Hematopoietic multipotent progenitor cell (in vitro differentiated cells): ENCODE measurements at regions not wholly inside any gene's neighbourhood (a gene's known extent, or its start where the extent isn't known, plus 50 kb on each side); places are given as distances from the start of the nearest gene placed in this dataset.
"Not testable (repeated sequence)": the region's sequence is repeated elsewhere in the genome, so short reads cannot be mapped to it uniquely, and the experiment has no call there.

Source experiments
- DNase-seq, 3 donors: peaks; one replicate each; pipeline ENCODE4 v3.0.0-alpha.2; 2011 to 2015; ENCODE audit warnings: low read depth in 2 of 3, low spot score in 2 of 3

DNA sequence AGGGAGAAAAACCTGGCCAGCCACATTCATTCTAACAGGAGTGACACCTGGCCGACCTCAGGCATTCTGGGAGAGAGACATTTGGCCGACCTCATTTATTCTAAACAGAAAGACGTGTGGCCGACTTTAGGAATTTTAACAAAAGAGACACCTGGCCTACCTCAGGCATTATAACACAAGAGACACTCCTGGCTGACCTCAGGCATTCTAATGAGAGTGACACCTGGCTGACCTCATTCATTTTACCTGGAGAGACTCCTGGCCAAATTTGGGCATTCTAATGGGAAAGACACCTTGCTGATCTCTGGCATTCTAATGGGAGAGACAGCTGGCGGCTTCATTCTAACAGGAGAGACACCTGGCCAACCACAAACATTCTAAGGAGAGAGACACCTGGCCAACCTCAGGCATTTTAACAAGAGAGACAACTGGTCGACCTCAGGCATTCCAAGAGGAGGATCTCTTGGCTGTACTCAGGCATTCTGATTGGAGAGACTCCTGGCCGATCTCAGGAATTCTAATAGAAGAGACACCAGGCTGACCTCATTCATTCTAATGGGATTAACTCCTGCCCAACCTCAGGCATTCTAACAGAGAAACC lies 1353.9 kb downstream of the UQCRFS1 start:
- no peak for DNase-seq

DNA sequence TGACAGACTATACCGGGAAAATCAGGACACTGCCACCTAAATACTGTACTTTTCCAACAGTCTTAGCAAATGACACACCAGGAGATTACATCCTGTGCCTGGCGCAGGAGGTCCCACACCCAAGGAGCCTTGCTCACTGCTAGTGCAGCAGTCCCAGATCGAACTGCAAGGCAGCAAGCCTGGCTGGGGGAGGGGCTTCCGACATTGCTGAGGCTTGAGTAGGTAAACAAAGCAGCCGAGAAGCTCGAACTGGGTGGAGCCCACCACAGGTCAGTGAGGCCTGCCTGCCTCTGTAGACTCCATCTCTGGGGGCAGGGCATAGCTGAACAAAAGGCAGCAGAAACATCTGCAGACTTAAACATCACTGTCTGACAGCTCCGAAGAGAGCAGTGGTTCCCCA lies 1360.0 kb downstream of the UQCRFS1 start:
- not testable (repeated sequence) for DNase-seq

DNA sequence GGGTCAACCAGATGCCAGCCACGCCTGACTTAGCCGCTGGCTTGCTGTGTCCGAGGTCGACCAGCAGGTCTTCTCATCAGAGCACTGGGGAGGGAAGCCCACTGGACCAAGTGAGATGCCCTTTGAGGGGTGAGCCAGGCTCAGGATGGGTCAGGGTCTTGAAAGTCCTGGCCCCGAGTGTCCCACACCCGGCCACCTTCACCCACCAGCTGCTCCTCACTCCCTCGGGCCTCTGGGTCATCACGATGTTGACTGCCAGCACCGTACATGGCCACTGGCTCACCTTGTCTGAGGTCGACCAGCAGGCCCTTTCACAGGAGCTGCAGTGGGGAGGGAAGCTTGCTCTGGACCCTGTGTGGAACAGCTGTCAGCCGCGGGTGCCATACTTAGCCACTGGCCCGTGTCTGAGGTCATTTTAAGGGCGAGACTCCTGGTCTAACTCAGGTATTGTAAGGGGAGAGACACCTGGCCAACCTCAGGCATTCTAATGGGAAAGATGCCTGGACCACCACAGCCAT lies 1361.3 kb downstream of the UQCRFS1 start:
- DNase-seq = no peak

DNA sequence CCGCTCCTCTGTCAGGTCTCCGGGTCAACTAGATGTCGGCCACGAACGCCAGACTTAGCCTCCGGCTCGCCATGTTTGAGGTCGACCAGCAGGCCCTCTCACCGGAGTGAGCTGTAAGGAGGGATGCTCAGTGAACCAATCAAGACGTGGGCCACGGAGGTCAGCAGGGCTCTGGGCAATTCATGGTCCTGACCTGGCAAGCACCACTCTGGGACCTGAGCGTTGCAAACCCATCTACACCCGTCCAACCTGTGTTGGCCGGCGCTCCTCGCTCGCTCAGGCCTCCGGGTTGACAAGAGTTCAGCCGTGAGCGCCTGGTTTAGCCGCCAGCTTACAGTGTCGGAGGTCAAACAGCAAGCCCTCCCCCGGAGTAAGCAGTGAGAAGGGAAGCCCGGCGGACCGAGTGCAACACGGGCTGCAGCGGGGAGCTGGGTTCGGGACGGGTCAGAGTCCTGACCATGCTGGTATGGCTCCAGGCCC lies 1361.9 kb downstream of the UQCRFS1 start:
- DNase-seq = no peak

DNA sequence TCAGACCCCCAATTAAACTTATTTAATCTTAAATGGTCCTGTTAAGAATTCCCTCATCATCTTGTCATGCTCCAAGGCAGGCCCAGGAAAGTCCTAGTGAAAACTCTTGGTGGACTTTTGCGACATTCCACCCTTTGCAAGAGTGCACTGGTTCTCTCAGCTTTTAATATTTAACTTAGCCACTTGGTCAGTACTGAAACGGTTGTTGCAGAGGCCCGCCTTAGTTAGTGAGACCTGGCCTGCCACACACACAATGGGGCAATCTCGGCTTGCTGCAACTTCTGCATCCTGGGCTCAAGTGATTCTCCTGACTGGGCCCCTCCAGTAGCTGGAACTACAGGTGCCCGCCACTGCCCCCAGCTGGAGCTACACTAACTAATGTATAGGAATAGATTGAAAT lies 1366.0 kb downstream of the UQCRFS1 start:
- no peak for DNase-seq

DNA sequence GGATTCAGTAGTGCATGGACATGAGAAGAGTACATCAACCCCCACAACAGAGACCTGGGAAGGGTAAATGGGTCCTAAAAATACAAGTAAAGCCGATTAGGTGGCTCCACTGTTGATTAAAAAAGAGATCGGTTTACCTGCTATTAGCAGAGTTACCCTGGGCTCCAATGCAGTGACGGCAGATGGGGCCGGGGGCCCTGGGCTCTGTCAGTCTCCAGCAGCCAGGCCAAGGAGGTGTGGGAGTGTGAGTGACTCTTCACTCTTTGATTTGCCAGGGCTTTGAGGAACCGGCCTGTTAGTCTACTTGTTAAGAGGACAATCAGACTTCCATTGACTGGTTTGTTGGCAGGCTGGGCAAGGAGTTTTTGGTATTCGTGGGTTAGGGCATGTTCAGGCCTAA lies 1368.7 kb downstream of the UQCRFS1 start:
- no peak for DNase-seq

DNA sequence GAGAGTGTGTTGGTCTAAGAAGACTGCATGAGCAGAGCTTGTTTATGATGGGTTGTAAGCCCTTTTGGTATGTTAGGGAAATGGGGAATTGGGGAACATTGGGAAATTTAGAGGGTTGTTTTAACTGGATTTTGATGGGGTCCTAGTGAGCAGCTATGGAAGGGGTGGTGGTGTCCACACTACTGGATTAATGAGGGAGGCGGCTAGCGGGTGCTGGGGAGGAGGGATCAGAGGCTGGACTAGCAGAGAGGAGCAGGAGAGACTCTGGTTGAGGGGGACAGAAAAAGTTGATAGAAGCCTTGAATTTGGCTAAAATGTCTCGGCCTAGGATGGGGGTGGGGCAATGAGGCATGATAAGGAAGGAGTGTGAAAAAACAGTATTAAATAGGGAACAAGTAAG lies 1369.1 kb downstream of the UQCRFS1 start:
- no peak for DNase-seq

DNA sequence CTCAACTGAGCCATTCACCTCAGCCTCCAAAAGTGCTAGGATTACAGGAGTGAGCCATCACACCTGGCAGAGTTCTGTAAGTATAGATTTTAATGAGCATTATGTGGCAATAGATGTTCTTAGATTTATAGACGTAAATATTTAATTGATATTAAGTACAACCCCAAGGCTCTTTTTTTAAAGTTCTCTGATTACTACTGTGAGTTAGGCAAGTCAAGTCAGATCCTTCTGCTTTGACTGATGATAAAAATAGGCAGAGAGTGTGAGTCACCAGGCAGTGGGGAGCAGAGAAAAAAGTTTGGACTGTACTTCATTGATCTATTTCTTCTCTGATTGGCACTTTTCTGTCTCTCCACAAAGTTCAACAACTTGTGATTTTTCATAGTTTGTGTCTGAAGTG lies 1379.9 kb downstream of the UQCRFS1 start:
- DNase-seq = no peak

DNA sequence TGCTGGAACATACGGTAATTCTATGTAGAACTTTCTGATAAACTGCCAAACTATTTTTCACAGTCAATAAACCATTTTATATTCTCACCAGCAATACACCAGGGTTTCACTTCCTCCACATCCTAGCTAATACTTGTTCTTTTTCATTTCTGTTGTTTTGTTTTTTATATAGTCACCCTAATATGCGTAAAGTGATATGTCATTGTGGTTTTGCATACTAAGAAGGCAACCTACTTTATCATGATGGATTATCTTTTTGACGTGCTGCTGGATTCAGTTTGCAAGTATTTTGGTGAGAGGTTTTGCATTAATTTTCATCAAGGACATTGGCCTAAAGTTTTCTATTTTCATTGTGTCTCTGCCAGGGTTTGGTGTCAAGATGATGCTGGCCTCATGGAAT lies 1384.1 kb downstream of the UQCRFS1 start:
- DNase-seq = no peak

DNA sequence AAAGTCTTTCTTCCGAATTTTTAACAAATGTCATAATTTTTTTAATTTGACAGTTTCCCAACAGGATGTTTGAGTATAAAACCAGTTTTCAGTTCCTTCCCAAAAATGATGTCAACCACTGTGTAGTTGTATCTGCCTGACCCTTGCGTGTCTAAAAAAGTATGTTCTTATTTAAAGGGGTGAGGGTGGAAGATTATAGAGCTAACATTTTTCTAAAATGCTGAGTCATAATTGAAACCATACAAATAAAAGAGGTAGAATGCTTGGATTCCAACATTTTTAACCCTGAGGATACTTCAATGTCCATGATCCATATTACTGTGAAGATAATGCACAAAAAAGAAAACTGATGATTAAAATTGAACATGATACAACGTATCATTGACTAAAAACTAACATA lies 1388.8 kb downstream of the UQCRFS1 start:
- no peak for DNase-seq

DNA sequence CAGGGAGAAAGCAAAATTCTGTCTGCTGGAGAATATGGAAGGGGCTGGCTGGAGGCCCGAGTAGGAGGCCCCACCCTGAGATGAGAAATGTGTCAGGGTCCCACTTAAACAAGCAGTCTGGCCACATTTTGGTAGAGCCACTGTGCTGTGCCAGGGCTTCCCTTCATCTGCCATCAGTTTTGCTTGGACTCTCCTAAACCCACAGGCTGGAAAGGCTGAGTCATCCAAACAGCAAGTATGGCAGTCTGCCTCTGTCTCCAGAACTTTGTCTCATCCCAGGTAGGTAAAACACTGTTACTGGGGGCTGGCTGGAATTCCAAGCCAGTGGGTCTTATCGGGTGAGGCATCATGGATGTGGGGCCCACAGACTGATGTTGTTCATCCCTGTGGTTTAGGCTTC lies 1390.6 kb downstream of the UQCRFS1 start:
- DNase-seq = no peak

DNA sequence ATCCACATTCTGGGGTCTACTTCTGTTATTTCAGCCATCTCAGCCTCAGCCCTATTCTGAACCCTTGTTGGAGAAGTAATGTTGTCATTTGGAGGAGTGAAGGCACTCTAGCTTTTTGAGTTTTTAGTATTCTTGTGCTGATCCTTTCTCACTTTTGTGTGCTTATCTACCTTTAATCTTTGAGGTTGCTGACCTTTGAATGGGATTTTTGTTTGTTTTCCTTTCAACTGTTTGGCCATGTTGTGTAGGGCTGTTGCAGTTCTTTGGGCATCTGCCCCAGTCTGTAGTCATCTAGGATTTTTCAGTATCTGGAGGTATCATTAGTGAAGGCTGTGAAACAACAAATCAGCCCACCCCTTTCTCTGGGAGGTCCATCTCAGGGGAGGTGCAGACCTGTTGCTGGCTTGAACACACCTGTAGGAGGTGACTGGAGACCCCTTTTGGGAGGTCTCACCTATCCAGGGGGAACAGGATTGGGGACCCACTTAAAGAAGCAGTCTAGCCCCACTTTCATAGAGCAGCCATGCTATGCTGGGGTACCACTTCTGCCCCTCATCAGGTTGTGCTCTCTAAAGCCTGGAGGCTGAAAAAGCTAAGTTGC lies 1391.4 kb downstream of the UQCRFS1 start:
- DNase-seq = no peak

DNA sequence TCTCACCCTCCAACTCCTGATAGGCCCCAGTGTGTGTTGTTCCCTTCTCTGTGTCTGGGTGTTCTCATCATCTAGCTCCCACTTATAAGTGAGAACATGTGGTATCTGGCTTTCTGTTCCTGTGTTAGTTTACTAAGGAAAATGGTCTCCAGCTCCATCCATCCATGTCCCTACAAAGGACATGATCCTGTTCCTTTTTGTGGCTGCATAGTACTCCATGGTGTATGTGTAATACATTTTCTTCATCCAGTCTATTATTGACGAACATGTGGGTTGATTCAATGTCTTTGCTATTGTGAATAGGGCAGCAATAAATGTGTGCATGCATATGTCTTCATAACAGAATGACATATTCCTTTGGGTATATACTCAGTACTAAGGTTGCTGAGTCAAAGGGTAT lies 1397.0 kb downstream of the UQCRFS1 start:
- no peak for DNase-seq

DNA sequence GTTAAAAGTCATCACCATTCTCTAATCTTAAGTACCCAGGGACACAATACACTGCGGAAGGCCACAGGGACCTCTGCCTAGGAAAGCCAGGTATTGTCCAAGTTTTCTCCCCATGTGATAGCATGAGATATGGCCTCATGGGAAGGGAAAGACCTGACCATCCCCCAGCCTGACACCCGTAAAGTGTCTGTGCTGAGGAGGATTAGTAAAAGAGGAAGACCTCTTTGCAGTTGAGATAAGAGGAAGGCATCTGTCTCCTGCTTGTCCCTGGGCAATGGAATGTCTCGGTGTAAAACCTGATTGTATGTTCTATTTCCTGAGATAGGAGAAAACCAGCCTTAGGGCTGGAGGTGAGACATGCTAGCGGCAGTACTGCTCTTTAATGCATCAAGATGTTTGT lies 1398.1 kb downstream of the UQCRFS1 start:
- DNase-seq = not testable (repeated sequence)

DNA sequence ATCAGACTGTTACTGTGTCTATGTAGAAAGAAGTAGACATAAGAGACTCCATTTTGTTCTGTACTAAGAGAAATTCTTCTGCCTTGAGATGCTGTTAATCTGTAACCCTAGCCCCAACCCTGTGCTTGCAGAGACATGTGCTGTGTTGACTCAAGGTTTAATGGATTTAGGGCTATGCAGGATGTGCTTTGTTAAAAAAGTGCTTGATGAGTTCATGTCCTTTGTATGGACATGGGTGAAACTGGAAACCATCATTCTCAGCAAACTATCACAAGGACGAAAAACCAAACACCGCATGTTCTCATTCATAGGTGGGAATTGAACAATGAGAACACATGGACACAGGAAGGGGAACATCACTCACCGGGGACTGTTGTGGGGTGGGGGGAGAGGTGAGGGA lies 1398.7 kb downstream of the UQCRFS1 start:
- not testable (repeated sequence) for DNase-seq

DNA sequence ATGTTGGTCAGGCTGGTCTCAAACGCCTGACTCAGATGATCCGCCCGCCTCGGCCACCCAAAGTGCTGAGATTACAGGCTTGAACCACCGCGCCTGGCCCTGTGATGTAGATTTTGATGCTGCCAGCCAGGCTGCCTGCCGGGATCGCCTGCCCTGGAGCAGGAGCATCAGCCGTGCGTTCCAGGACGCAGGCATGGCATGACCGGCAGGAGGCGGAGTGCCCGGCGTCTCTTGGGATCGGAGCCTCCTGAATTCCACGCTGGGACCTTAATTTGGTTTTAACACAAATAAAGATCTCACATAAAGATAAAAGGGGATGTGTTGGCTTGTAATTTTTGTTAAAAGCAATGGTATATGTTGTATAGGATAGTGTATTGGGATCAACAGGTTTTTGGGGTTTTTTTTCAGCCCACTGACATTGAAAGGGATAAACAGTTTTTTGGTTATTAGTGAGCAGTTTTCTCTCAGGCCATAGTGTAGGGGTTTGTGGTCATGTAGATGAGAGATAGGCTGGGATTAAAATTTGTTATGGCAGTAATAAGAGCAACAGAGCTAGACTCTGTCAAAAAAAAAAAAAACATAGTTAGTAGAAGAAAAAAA lies 1406.4 kb downstream of the UQCRFS1 start:
- no peak for DNase-seq

DNA sequence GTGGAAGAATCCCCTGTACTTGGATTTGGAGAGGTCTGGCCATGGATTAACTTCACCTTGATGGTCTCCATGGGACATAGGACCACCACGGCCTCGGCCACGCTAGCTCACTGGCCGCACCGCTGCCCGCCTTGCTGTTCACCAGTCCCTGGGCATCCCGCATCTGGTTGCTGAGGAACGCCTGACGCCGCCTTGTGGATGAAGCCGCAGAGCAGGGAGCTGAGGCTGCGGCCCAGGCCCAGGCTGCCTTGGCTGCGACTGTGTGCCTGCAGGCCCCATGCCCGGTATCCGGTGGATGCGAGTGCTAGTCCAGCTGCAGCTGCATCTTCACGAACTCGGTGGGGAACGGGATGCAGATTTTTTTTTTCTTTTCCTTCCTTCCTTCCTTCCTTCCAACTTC lies 1407.1 kb downstream of the UQCRFS1 start:
- no peak for DNase-seq

DNA sequence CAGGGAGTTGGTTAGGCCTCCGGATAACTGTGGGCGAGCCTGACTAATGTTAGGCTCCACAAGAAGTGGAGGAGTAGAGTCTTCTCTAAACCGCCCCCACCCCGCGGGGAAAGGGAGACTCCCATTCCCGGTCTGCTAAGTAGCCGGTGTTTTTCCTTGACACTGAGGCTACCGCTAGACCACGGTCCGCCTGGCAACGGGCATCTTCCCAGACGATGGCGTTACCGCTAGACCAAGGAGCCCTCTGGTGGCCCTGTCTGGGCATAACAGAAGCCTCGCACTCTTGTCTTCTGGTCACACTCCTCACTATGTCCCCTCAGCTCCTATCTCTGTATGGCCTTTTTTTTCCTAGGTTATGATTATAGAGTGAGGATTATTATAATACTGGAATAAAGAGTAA lies 1410.7 kb downstream of the UQCRFS1 start:
- not testable (repeated sequence) for DNase-seq

DNA sequence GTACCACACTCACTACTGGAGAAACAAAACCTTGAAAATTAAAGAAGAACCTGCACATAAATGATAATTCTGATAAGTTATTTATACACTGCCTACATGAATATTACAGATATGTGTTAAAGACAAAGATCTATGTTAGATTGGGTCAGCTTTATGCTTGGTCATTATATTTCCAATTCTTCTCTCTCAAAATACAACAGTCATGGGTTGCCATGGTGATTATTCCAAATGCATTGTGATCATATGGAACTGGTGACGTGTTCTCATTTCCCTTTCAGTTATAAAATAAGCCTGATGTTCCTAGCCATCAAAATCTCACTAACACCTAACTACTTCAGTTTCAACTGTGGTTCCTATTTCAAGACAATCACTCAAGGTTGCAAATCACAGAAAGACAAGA lies 1416.4 kb downstream of the UQCRFS1 start:
- DNase-seq = no peak

DNA sequence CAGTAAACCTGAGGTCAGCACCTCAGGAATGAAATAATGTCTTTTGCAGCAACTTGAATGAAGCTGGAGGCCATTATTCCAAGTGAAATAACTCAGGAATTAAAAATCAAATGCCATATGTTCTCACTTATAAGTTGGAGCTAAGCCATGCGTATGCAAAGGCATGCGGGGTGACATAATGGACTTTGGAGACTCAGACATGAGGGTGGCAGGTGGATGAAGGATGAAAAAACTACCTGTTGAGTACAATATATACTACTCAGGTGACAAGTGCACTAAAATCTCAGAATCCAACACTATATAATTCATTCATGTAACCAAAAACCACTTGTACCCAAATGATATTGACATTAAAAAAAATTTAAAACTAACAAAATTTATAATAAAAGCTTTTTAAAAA lies 1416.9 kb downstream of the UQCRFS1 start:
- DNase-seq = no peak

DNA sequence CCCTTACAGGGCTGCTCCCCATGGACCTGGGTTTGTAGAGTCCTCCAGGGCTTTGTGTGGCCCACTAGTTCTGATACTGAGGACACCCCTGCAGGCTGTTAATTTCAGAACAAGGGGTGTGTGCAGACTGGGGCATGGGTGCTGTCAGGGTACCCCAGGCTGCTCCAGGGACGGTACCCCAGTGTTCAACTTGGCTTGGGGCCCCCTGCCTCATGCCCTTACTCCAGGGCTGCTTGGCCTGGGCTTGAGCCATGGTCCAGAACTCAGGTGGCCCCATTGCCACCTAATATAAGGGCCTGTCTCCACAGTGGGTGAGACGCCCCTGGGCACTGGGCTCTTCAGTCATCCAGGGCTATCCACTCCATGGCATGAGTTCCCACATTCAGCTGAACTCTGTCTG lies 1417.6 kb downstream of the UQCRFS1 start:
- DNase-seq = no peak

DNA sequence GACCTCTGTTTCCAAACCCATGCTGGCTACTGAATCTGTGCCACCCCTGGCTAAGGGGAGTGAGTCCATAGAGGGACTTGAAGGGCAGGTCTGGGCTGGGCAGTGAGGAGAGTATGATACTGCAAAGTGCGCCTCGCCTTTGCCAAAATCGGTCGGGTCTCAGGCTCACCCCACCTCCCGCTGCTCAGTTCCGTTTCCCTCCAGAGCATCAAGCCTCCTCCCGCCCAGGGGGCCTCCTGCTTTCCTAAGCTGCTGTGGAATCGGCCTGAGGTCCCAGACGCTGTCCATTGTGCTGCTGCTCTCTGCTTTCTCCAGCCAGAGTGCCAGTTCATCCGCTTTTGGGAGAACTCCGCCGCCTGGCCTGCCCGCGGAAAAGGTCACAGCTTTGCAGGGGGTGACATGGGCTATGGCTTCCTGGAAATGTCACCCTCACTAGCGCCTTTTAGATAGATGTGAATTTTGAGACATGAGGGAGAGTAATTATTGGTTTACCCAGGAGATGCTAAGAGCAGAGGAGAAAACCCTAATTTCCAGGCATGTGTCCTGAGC lies 1418.4 kb downstream of the UQCRFS1 start:
- peak in 1 of 3 donors; percentile 19 for DNase-seq
